Spleen (tissue), 7 donors: ENCODE measurements at regions not wholly inside any gene's neighbourhood (a gene's known extent, or its start where the extent isn't known, plus 50 kb on each side); places are given as distances from the start of the nearest gene placed in this dataset.

ENCODE experiments used
- POLR2AphosphoS5 ChIP-seq, 3 donors: sonication (generic); formaldehyde crosslinking; IDR thresholded peaks; one replicate each; pipeline ENCODE4 v1.5.1; 2017; ENCODE audit warnings: antibody characterized with exemption in 3 of 3
- TF ChIP-seq, protein P1 (sequence below), 11 experiments: fragments of 200-600 bp in 7 of 11; fragments of 450-650 bp in 4 of 11; sonication (generic) in 4 of 11; IDR thresholded peaks in 8 of 11; conservative IDR thresholded peaks in 3 of 11; 1 replicate in 7 of 11; 2 replicates in 4 of 11; pipeline versions ENCODE4 v1.4.0 to v1.8.0; 2016 to 2021; ENCODE audit warnings: antibody characterized with exemption in 11 of 11, inconsistent platforms in 4 of 11, mild to moderate bottlenecking in 1 of 11
- donor health status: DM: no; HTN: no; CAD: no; lungs with moderate emphysema.
- donor health status: DM: no; HTN: no; CAD: no.
- donor health status: DM: no; HTN: no; CAD: no.

GRCh38 chr3:31345581-31345980, 187.1 kb upstream of the STT3B start:
- TF ChIP-seq, protein P1, sequence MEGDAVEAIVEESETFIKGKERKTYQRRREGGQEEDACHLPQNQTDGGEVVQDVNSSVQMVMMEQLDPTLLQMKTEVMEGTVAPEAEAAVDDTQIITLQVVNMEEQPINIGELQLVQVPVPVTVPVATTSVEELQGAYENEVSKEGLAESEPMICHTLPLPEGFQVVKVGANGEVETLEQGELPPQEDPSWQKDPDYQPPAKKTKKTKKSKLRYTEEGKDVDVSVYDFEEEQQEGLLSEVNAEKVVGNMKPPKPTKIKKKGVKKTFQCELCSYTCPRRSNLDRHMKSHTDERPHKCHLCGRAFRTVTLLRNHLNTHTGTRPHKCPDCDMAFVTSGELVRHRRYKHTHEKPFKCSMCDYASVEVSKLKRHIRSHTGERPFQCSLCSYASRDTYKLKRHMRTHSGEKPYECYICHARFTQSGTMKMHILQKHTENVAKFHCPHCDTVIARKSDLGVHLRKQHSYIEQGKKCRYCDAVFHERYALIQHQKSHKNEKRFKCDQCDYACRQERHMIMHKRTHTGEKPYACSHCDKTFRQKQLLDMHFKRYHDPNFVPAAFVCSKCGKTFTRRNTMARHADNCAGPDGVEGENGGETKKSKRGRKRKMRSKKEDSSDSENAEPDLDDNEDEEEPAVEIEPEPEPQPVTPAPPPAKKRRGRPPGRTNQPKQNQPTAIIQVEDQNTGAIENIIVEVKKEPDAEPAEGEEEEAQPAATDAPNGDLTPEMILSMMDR (IDR thresholded peaks at IDR 0.05 in 8 of 11, conservative IDR thresholded peaks at IDR 0.05 in 3 of 11), result no peak
- no peak for TF ChIP-seq POLR2AphosphoS5 (IDR thresholded peaks at IDR 0.05)
